SK-N-SH treated with all-trans-retinoic acid at 6 μM for 48 hours (cell line): ENCODE measurements at regions not wholly inside any gene's neighbourhood (a gene's known extent, or its start where the extent isn't known, plus 50 kb on each side); places are given as distances from the start of the nearest gene placed in this dataset.

Source experiments
- ARNTL ChIP-seq: fragments of 450-650 bp; formaldehyde crosslinking; IDR thresholded peaks from 2 replicates; pipeline ENCODE4 v1.5.0; 2020; ENCODE audit warnings: low read depth, mild to moderate bottlenecking, moderate library complexity, borderline replicate concordance
- ESRRG ChIP-seq: fragments of 250-450 bp; sonication (Bioruptor Pico); IDR thresholded peaks from 2 replicates; pipeline ENCODE4 v1.6.1; 2021; ENCODE audit warnings: mild to moderate bottlenecking
- PPARA ChIP-seq: fragments of 250-450 bp; sonication (Bioruptor Pico); IDR thresholded peaks from 2 replicates; pipeline ENCODE4 v1.5.0; 2020; ENCODE audit warnings: mild to moderate bottlenecking, borderline replicate concordance
- RARB ChIP-seq: fragments of 250-450 bp; sonication (Bioruptor Pico); IDR thresholded peaks from 2 replicates; pipeline ENCODE4 v1.8.0; 2021; ENCODE audit warnings: mild to moderate bottlenecking, moderate library complexity
- TF ChIP-seq, protein P1 (sequence below): fragments of 250-450 bp; sonication (Bioruptor Pico); IDR thresholded peaks from 2 replicates; pipeline ENCODE4 v1.5.1; 2021; ENCODE audit warnings: mild to moderate bottlenecking, moderate library complexity

DNA sequence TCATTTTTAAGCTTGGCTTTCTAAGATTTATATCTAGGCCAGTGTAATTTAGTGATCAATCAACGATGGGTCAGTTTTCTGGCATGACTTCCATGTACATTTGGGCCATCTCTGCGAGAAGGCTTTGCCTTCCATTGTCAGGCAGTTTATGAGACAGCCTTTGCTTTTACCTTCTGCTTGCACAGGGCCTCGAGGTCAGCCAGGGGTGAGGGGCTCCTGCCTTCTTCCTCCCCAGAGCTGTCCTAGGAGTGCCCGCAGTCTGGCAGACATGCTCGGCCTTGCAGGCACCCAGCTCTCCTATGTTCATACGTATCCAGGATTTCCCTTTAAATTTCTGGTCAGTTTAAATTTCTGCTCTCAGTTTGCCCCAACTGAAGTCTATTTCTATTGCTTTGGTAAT lies 367.2 kb downstream of the SMOC2 start:
- TF ChIP-seq RARB (CRISPR knock-in tag) (no peak), ARNTL (CRISPR knock-in tag) (no peak), ESRRG (CRISPR knock-in tag) (no peak), PPARA (no peak)
- TF ChIP-seq, protein P1, sequence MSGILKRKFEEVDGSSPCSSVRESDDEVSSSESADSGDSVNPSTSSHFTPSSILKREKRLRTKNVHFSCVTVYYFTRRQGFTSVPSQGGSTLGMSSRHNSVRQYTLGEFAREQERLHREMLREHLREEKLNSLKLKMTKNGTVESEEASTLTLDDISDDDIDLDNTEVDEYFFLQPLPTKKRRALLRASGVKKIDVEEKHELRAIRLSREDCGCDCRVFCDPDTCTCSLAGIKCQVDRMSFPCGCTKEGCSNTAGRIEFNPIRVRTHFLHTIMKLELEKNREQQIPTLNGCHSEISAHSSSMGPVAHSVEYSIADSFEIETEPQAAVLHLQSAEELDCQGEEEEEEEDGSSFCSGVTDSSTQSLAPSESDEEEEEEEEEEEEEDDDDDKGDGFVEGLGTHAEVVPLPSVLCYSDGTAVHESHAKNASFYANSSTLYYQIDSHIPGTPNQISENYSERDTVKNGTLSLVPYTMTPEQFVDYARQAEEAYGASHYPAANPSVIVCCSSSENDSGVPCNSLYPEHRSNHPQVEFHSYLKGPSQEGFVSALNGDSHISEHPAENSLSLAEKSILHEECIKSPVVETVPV = no peak
